Endothelial cell of umbilical vein (primary cell): ENCODE measurements at regions not wholly inside any gene's neighbourhood (a gene's known extent, or its start where the extent isn't known, plus 50 kb on each side); places are given as distances from the start of the nearest gene placed in this dataset.
"Not testable (repeated sequence)": the region's sequence is repeated elsewhere in the genome, so short reads cannot be mapped to it uniquely, and the experiment has no call there.

Source experiments
- POLR2A ChIP-seq: IDR thresholded peaks from 2 replicates; pipeline ENCODE4 v1.6.1; 2012; ENCODE audit warnings: low read depth, mild to moderate bottlenecking, control low read depth, low read length
- TF ChIP-seq, protein P1 (sequence below), 2 donors: IDR thresholded peaks; 1 replicate in 1 of 2; 2 replicates in 1 of 2; pipeline ENCODE4 v1.5.1; 2011; ENCODE audit warnings: low read length in 2 of 2, mild to moderate bottlenecking in 2 of 2, moderate library complexity in 2 of 2, control low read depth in 1 of 2, inconsistent platforms in 1 of 2, low read depth in 1 of 2; ENCODE audit not compliant: insufficient read depth in 1 of 2; ENCODE audit errors: extremely low read depth in 1 of 2

DNA sequence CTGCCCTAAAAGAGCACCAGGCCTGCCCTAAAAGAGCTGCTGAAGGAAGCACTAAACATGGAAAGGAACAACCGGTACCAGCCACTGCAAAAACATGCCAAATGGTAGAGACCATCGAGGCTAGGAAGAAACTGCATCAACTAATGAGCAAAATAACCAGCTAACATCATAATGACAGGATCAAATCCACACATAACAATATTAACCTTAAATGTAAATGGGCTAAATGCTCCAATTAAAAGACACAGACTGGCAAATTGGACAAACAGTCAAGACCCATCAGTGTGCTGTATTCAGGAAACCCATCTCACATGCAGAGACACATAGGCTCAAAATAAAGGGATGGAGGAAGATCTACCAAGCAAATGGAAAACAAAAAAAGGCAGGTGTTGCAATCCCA lies 104.7 kb downstream of the C4BPA start:
- TF ChIP-seq, protein P1, sequence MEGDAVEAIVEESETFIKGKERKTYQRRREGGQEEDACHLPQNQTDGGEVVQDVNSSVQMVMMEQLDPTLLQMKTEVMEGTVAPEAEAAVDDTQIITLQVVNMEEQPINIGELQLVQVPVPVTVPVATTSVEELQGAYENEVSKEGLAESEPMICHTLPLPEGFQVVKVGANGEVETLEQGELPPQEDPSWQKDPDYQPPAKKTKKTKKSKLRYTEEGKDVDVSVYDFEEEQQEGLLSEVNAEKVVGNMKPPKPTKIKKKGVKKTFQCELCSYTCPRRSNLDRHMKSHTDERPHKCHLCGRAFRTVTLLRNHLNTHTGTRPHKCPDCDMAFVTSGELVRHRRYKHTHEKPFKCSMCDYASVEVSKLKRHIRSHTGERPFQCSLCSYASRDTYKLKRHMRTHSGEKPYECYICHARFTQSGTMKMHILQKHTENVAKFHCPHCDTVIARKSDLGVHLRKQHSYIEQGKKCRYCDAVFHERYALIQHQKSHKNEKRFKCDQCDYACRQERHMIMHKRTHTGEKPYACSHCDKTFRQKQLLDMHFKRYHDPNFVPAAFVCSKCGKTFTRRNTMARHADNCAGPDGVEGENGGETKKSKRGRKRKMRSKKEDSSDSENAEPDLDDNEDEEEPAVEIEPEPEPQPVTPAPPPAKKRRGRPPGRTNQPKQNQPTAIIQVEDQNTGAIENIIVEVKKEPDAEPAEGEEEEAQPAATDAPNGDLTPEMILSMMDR (IDR thresholded peaks at IDR 0.05; ENCODE audit: extremely low read depth in 1 of 2, insufficient read depth in 1 of 2, low read depth in 1 of 2, low read length in 2 of 2) = not testable (repeated sequence)
- not testable (repeated sequence) for TF ChIP-seq POLR2A
